Transverse colon (tissue), 3 donors: ENCODE measurements at regions not wholly inside any gene's neighbourhood (a gene's known extent, or its start where the extent isn't known, plus 50 kb on each side); places are given as distances from the start of the nearest gene placed in this dataset.
"Not testable (repeated sequence)": the region's sequence is repeated elsewhere in the genome, so short reads cannot be mapped to it uniquely, and the experiment has no call there.

Source experiments
- CTCF ChIP-seq, 5 experiments: fragments of 200-600 bp in 3 of 5; fragments of 450-650 bp in 2 of 5; sonication (generic) in 3 of 5; IDR thresholded peaks; 1 replicate in 2 of 5; 2 replicates in 3 of 5; pipeline ENCODE4 v1.5.1; 2016 to 2017; ENCODE audit warnings: antibody characterized with exemption in 5 of 5, inconsistent platforms in 3 of 5, mild to moderate bottlenecking in 2 of 5, moderate library complexity in 1 of 5
- EP300 ChIP-seq: sonication (generic); formaldehyde crosslinking; IDR thresholded peaks from one replicate; pipeline ENCODE4 v1.6.1; 2017; ENCODE audit warnings: antibody characterized with exemption, low read depth

GRCh38 chr10:10727411-10727810, 290.3 kb upstream of the CELF2 start:
- TF ChIP-seq CTCF (IDR thresholded peaks at IDR 0.05); EP300: not testable (repeated sequence)
